GM23338 (cell line): ENCODE measurements at regions not wholly inside any gene's neighbourhood (a gene's known extent, or its start where the extent isn't known, plus 50 kb on each side); places are given as distances from the start of the nearest gene placed in this dataset.

Experiments
- ATAC-seq: fragments of 200-7000 bp; cut with Tn5 transposase; 3 replicates; pipeline ENCODE4 v1.9.1; 2020
- DNase-seq: peaks from one replicate; pipeline ENCODE4 v3.0.0-alpha.2; 2015; ENCODE audit warnings: low spot score
- H2AFZ ChIP-seq: fragments of 200-600 bp; sonication (generic); 2 replicates; pipeline ENCODE4 v1.8.0; 2016; ENCODE audit warnings: antibody characterized with exemption, mild to moderate bottlenecking, moderate library complexity
- H3F3A ChIP-seq: fragments of 200-600 bp; sonication (generic); replicated peaks from 2 replicates; pipeline ENCODE4 v1.8.0; 2017; ENCODE audit warnings: antibody characterized with exemption, mixed run types, low read depth
- H3K27ac ChIP-seq: fragments of 200-600 bp; sonication (generic); 2 replicates; pipeline ENCODE4 v1.6.1; 2016; ENCODE audit warnings: low read depth
- H3K27me3 ChIP-seq: fragments of 200-600 bp; sonication (generic); 2 replicates; pipeline ENCODE4 v1.8.0; 2016; ENCODE audit warnings: mild to moderate bottlenecking, mixed run types, moderate library complexity; ENCODE audit not compliant: insufficient read depth
- H3K36me3 ChIP-seq: fragments of 200-600 bp; sonication (generic); 2 replicates; pipeline ENCODE4 v1.8.0; 2016; ENCODE audit warnings: mild to moderate bottlenecking; ENCODE audit not compliant: insufficient read depth
- H3K4me1 ChIP-seq: fragments of 200-600 bp; sonication (generic); 2 replicates; pipeline ENCODE4 v1.8.0; 2016; ENCODE audit warnings: mild to moderate bottlenecking, moderate library complexity; ENCODE audit not compliant: insufficient read depth
- H3K4me2 ChIP-seq: fragments of 200-600 bp; sonication (generic); 2 replicates; pipeline ENCODE4 v1.7.1; 2017; ENCODE audit warnings: mixed run types
- H3K4me3 ChIP-seq: fragments of 200-600 bp; sonication (generic); 2 replicates; pipeline ENCODE4 v1.6.1; 2016; ENCODE audit warnings: mixed run types
- H3K79me2 ChIP-seq: fragments of 200-600 bp; sonication (generic); replicated peaks from 2 replicates; pipeline ENCODE4 v1.8.0; 2017; ENCODE audit warnings: mild to moderate bottlenecking; ENCODE audit not compliant: insufficient read depth
- H3K9me2 ChIP-seq: fragments of 200-600 bp; sonication (generic); 2 replicates; pipeline ENCODE4 v1.8.0; 2017; ENCODE audit not compliant: insufficient read depth
- H4K20me1 ChIP-seq: fragments of 200-600 bp; sonication (generic); replicated peaks from 2 replicates; pipeline ENCODE4 v1.8.0; 2017; ENCODE audit warnings: mild to moderate bottlenecking; ENCODE audit not compliant: insufficient read depth
- H3K27ac Mint-ChIP-seq: 2 replicates; pipeline ENCODE4 v1.8.0; 2020; ENCODE audit warnings: inconsistent platforms, mild to moderate bottlenecking, moderate library complexity, mixed read lengths
- H3K27me3 Mint-ChIP-seq: 3 replicates; pipeline ENCODE4 v1.8.0; 2022; ENCODE audit warnings: low read depth, mild to moderate bottlenecking, moderate library complexity, mixed read lengths, inconsistent platforms; ENCODE audit not compliant: insufficient read depth, poor library complexity
- H3K36me3 Mint-ChIP-seq: 3 replicates; pipeline ENCODE4 v1.8.0; 2021; ENCODE audit warnings: low read depth, mild to moderate bottlenecking, inconsistent platforms, moderate library complexity, mixed read lengths
- H3K4me1 Mint-ChIP-seq: 3 replicates; pipeline ENCODE4 v1.8.0; 2020; ENCODE audit warnings: mild to moderate bottlenecking, inconsistent platforms, mixed read lengths
- H3K4me3 Mint-ChIP-seq: 3 replicates; pipeline ENCODE4 v1.8.0; 2021; ENCODE audit warnings: moderate library complexity, mild to moderate bottlenecking, inconsistent platforms, mixed read lengths
- H3K9me3 Mint-ChIP-seq: 3 replicates; pipeline ENCODE4 v1.8.0; 2020; ENCODE audit warnings: moderate library complexity, mild to moderate bottlenecking, inconsistent platforms, mixed read lengths
- CREB1 ChIP-seq: fragments of 250-450 bp; sonication (Bioruptor Pico); IDR thresholded peaks from 2 replicates; pipeline ENCODE4 v1.5.0; 2020; ENCODE audit warnings: low read depth, mild to moderate bottlenecking, moderate library complexity
- CTCF ChIP-seq, 2 experiments: fragments of 200-600 bp in 1 of 2; sonication (generic) in 1 of 2; conservative IDR thresholded peaks; 2 replicates each; pipeline versions ENCODE4 v1.5.1 to v1.6.1; 2016 to 2017; ENCODE audit warnings: antibody characterized with exemption in 2 of 2, low read depth in 2 of 2, mild to moderate bottlenecking in 2 of 2, moderate library complexity in 1 of 2
- EZH2 ChIP-seq: fragments of 200-600 bp; sonication (generic); IDR thresholded peaks from one replicate; pipeline ENCODE4 v1.8.0; 2017; ENCODE audit warnings: antibody characterized with exemption, mild to moderate bottlenecking, low read depth; ENCODE audit not compliant: unreplicated experiment
- EZH2phosphoT487 ChIP-seq: fragments of 200-600 bp; sonication (generic); IDR thresholded peaks from one replicate; pipeline ENCODE4 v1.8.1; 2018; ENCODE audit warnings: antibody characterized with exemption; ENCODE audit not compliant: unreplicated experiment
- JUNB ChIP-seq: IDR thresholded peaks from one replicate; pipeline ENCODE4 v1.6.1; 2016; ENCODE audit warnings: antibody characterized with exemption; ENCODE audit not compliant: unreplicated experiment
- POLR2AphosphoS5 ChIP-seq: IDR thresholded peaks from 2 replicates; pipeline ENCODE4 v1.6.1; 2016; ENCODE audit warnings: antibody characterized with exemption, low read depth
- REST ChIP-seq: IDR thresholded peaks from one replicate; pipeline ENCODE4 v1.6.1; 2018; ENCODE audit warnings: antibody characterized with exemption; ENCODE audit not compliant: unreplicated experiment
- STAT1 ChIP-seq: IDR thresholded peaks from one replicate; pipeline ENCODE4 v1.6.1; 2016; ENCODE audit warnings: antibody characterized with exemption; ENCODE audit not compliant: unreplicated experiment
- ZNF114 ChIP-seq: fragments of 250-450 bp; sonication (Bioruptor Pico); IDR thresholded peaks from 2 replicates; pipeline ENCODE4 v1.5.0; 2020; ENCODE audit warnings: mild to moderate bottlenecking, moderate library complexity
- ZNF331 ChIP-seq: fragments of 250-450 bp; sonication (Bioruptor Pico); IDR thresholded peaks from 2 replicates; pipeline ENCODE4 v1.5.0; 2020; ENCODE audit warnings: low read depth, mild to moderate bottlenecking, moderate library complexity
- ZNF462 ChIP-seq: fragments of 250-450 bp; sonication (Bioruptor Pico); IDR thresholded peaks from 2 replicates; pipeline ENCODE4 v1.5.0; 2020; ENCODE audit warnings: mild to moderate bottlenecking, moderate library complexity
- TF ChIP-seq, protein P1 (sequence below): IDR thresholded peaks from 2 replicates; pipeline ENCODE4 v1.6.1; 2016; ENCODE audit warnings: antibody characterized with exemption

- H3K4me1 ChIP-seq, result no peaks in the 10 kb centered on the region
- H4K20me1 ChIP-seq, result no peaks in the 10 kb centered on the region
- H3K4me2 ChIP-seq, result no peak overlapping the region
- H3K36me3 Mint-ChIP-seq, result no peaks in the 10 kb centered on the region
- no peaks in the 10 kb centered on the region for H3F3A ChIP-seq
- TF ChIP-seq ZNF114 (CRISPR knock-in tag) (no peak), CTCF (conservative IDR thresholded peaks at IDR 0.05; ENCODE audit: low read depth in 2 of 2) (no peak), EZH2 (no peak), CREB1 (CRISPR knock-in tag) (no peak), POLR2AphosphoS5 (no peak), JUNB (no peak), EZH2phosphoT487 (no peak), ZNF331 (no peak), ZNF462 (CRISPR knock-in tag) (no peak), STAT1 (no peak), REST (no peak)
- TF ChIP-seq, protein P1, sequence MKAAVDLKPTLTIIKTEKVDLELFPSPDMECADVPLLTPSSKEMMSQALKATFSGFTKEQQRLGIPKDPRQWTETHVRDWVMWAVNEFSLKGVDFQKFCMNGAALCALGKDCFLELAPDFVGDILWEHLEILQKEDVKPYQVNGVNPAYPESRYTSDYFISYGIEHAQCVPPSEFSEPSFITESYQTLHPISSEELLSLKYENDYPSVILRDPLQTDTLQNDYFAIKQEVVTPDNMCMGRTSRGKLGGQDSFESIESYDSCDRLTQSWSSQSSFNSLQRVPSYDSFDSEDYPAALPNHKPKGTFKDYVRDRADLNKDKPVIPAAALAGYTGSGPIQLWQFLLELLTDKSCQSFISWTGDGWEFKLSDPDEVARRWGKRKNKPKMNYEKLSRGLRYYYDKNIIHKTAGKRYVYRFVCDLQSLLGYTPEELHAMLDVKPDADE, result no peak
- no peak overlapping the region for H3K27ac ChIP-seq
- 0 out of 3 replicates have a peak, but pooled peaks cover 7% of the 10 kb centered on the region for H3K9me3 Mint-ChIP-seq
- H3K27me3 ChIP-seq, result no peaks in the 10 kb centered on the region
- H2AFZ ChIP-seq, result no peak overlapping the region
- no peak overlapping the region for H3K4me3 Mint-ChIP-seq
- H3K36me3 ChIP-seq, result no peaks in the 10 kb centered on the region
- ATAC-seq, result no peak
- H3K4me1 Mint-ChIP-seq, result no peaks in the 10 kb centered on the region
- peaks cover 2% of the 10 kb centered on the region for H3K27me3 Mint-ChIP-seq
- DNase-seq, result no peak
- no peaks in the 10 kb centered on the region for H3K79me2 ChIP-seq
- H3K27ac Mint-ChIP-seq, result no peak overlapping the region
- no peaks in the 10 kb centered on the region for H3K9me2 ChIP-seq
- H3K4me3 ChIP-seq, result no peak overlapping the region
Observed at GRCh38 chr9:134498814-134499166, 142.8 kb upstream of the COL5A1 start.
